ENCODE measurements at regions not wholly inside any gene's neighbourhood (a gene's known extent, or its start where the extent isn't known, plus 50 kb on each side); places are given as distances from the start of the nearest gene placed in this dataset.

DNA sequence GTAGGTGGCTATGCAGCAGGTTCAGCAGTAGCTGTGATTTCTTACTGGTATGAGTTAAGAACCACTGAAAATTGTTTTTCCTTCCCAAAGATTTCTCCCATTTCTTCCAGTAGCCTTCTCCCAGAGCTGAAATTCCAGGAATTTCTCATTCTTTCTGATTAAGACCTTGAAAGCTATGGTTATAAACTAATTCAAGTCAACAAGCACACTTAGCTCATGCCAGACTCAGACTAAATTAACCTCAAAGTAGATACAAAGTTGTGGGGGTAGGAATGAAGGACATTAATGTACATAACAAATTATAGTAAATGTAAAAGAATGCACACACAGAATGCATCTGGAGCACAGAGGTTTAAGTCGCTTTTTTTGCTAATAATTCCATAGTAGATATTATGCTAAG is 103.6 kb upstream of the SOX11 start (continued):
- TF ChIP-seq ZNF777 (tag by site-specific recombination; IDR thresholded peaks at IDR 0.05; ENCODE audit: borderline replicate concordance) (no peak), OSR2 (tag by site-specific recombination; IDR thresholded peaks at IDR 0.05) (no peak)

DNA sequence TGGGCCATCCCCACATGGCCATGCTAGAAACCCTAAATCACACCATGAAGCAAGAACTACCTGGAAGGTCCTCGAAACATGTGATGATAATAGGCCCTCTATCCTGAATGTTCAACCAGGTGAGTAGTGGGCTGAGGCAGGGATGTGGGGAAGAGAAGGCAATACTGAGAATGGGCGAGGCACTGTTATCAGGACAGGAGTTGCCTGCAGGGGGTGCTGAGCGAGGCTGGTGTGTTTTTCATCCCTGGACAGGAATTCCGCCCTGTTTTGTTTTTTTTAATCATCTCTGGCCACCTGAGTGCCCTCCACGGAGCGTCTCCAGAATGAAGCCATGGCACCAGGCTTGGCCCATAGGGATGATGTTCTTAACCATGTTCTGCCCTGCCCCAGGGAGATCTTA is 103.0 kb upstream of the SOX11 start:
- ChIA-PET POLR2A (no interaction called here), CTCF (no interaction called here)
- Histone ChIP-seq H3K36me3 (ENCODE audit: control insufficient read depth in 2 of 2, insufficient read depth in 1 of 2, low read length in 2 of 2) (no peaks in the 10 kb centered on the region), H3K9me3 (ENCODE audit: control insufficient read depth, insufficient read depth, low read depth, low read length) (no peaks in the 10 kb centered on the region), H3K4me1 (ENCODE audit: control insufficient read depth, insufficient read depth, low read length) (no peaks in the 10 kb centered on the region), H3K4me3 (ENCODE audit: low read depth, low read length) (no peak overlapping the region), H3K27ac (ENCODE audit: extremely low read depth, low read depth, low read length) (no peak overlapping the region)
- TF ChIP-seq ZNF768 (tag by site-specific recombination; IDR thresholded peaks at IDR 0.05) (no peak), ZNF155 (tag by site-specific recombination; IDR thresholded peaks at IDR 0.05) (no peak), ZNF174 (tag by site-specific recombination; IDR thresholded peaks at IDR 0.05) (no peak), ZNF560 (tag by site-specific recombination; IDR thresholded peaks at IDR 0.05; ENCODE audit: borderline replicate concordance) (no peak), ZNF830 (tag by site-specific recombination; IDR thresholded peaks at IDR 0.05; ENCODE audit: low read depth) (no peak), ZNF558 (tag by site-specific recombination; IDR thresholded peaks at IDR 0.05) (no peak), ZNF791 (tag by site-specific recombination; IDR thresholded peaks at IDR 0.05) (no peak), MEIS1 (CRISPR knock-in tag; IDR thresholded peaks at IDR 0.05; ENCODE audit: borderline replicate concordance) (no peak)
- TF ChIP-seq, protein P1, sequence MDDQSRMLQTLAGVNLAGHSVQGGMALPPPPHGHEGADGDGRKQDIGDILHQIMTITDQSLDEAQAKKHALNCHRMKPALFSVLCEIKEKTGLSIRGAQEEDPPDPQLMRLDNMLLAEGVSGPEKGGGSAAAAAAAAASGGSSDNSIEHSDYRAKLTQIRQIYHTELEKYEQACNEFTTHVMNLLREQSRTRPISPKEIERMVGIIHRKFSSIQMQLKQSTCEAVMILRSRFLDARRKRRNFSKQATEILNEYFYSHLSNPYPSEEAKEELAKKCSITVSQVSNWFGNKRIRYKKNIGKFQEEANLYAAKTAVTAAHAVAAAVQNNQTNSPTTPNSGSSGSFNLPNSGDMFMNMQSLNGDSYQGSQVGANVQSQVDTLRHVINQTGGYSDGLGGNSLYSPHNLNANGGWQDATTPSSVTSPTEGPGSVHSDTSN (CRISPR knock-in tag; IDR thresholded peaks at IDR 0.05): no peak
- TF ChIP-seq, protein P2, sequence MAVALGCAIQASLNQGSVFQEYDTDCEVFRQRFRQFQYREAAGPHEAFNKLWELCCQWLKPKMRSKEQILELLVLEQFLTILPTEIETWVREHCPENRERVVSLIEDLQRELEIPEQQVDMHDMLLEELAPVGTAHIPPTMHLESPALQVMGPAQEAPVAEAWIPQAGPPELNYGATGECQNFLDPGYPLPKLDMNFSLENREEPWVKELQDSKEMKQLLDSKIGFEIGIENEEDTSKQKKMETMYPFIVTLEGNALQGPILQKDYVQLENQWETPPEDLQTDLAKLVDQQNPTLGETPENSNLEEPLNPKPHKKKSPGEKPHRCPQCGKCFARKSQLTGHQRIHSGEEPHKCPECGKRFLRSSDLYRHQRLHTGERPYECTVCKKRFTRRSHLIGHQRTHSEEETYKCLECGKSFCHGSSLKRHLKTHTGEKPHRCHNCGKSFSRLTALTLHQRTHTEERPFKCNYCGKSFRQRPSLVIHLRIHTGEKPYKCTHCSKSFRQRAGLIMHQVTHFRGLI (tag by site-specific recombination; IDR thresholded peaks at IDR 0.05): no peak
- TF ChIP-seq, protein P3, sequence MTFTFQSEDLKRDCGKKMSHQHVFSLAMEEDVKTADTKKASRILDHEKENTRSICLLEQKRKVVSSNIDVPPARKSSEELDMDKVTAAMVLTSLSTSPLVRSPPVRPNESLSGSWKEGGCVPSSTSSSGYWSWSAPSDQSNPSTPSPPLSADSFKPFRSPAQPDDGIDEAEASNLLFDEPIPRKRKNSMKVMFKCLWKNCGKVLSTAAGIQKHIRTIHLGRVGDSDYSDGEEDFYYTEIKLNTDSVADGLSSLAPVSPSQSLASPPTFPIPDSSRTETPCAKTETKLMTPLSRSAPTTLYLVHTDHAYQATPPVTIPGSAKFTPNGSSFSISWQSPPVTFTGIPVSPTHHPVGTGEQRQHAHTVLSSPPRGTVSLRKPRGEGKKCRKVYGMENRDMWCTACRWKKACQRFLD (tag by site-specific recombination; IDR thresholded peaks at IDR 0.05): no peak

DNA sequence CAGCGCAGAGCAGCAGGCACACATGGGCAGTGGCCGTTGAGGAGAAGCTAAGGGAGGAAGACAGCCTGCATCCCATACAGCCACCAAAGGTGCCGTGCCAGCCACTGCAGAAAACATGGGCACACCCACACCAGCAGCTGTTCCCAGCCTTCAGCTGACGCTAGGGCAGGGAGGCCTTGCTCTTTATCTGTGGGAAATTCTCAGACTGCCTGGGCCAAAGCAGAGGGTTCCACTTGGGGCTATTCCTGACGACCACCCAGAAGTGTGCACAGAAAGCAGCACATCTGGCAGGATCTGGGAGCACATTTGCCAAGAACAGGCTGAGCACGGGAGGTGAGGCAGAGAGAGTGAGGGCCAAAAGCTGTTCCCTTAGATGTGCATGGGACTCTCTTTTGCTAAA is 101.3 kb upstream of the SOX11 start:
- TF ChIP-seq, protein P4, sequence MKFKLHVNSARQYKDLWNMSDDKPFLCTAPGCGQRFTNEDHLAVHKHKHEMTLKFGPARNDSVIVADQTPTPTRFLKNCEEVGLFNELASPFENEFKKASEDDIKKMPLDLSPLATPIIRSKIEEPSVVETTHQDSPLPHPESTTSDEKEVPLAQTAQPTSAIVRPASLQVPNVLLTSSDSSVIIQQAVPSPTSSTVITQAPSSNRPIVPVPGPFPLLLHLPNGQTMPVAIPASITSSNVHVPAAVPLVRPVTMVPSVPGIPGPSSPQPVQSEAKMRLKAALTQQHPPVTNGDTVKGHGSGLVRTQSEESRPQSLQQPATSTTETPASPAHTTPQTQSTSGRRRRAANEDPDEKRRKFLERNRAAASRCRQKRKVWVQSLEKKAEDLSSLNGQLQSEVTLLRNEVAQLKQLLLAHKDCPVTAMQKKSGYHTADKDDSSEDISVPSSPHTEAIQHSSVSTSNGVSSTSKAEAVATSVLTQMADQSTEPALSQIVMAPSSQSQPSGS (tag by site-specific recombination; IDR thresholded peaks at IDR 0.05; ENCODE audit: low read depth): no peak
- TF ChIP-seq KLF9 (tag by site-specific recombination; IDR thresholded peaks at IDR 0.05; ENCODE audit: low read depth) (no peak), ZNF521 (tag by site-specific recombination; IDR thresholded peaks at IDR 0.05) (no peak), ZXDB (tag by site-specific recombination; IDR thresholded peaks at IDR 0.05) (no peak), ZIC2 (tag by site-specific recombination; IDR thresholded peaks at IDR 0.05) (no peak), OVOL3 (tag by site-specific recombination; IDR thresholded peaks at IDR 0.05) (no peak)
- TF ChIP-seq, protein P5, sequence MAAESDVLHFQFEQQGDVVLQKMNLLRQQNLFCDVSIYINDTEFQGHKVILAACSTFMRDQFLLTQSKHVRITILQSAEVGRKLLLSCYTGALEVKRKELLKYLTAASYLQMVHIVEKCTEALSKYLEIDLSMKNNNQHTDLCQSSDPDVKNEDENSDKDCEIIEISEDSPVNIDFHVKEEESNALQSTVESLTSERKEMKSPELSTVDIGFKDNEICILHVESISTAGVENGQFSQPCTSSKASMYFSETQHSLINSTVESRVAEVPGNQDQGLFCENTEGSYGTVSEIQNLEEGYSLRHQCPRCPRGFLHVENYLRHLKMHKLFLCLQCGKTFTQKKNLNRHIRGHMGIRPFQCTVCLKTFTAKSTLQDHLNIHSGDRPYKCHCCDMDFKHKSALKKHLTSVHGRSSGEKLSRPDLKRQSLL (tag by site-specific recombination; IDR thresholded peaks at IDR 0.05): no peak
- TF ChIP-seq, protein P6, sequence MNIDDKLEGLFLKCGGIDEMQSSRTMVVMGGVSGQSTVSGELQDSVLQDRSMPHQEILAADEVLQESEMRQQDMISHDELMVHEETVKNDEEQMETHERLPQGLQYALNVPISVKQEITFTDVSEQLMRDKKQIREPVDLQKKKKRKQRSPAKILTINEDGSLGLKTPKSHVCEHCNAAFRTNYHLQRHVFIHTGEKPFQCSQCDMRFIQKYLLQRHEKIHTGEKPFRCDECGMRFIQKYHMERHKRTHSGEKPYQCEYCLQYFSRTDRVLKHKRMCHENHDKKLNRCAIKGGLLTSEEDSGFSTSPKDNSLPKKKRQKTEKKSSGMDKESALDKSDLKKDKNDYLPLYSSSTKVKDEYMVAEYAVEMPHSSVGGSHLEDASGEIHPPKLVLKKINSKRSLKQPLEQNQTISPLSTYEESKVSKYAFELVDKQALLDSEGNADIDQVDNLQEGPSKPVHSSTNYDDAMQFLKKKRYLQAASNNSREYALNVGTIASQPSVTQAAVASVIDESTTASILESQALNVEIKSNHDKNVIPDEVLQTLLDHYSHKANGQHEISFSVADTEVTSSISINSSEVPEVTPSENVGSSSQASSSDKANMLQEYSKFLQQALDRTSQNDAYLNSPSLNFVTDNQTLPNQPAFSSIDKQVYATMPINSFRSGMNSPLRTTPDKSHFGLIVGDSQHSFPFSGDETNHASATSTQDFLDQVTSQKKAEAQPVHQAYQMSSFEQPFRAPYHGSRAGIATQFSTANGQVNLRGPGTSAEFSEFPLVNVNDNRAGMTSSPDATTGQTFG (tag by site-specific recombination; IDR thresholded peaks at IDR 0.05; ENCODE audit: borderline replicate concordance): no peak
- TF ChIP-seq, protein P7, sequence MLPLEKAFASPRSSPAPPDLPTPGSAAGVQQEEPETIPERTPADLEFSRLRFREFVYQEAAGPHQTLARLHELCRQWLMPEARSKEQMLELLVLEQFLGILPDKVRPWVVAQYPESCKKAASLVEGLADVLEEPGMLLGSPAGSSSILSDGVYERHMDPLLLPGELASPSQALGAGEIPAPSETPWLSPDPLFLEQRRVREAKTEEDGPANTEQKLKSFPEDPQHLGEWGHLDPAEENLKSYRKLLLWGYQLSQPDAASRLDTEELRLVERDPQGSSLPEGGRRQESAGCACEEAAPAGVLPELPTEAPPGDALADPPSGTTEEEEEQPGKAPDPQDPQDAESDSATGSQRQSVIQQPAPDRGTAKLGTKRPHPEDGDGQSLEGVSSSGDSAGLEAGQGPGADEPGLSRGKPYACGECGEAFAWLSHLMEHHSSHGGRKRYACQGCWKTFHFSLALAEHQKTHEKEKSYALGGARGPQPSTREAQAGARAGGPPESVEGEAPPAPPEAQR (tag by site-specific recombination; IDR thresholded peaks at IDR 0.05): no peak
- Histone ChIP-seq H3K27ac (ENCODE audit: extremely low read depth, low read depth, low read length) (no peak overlapping the region), H3K36me3 (ENCODE audit: control insufficient read depth in 2 of 2, insufficient read depth in 1 of 2, low read length in 2 of 2) (no peaks in the 10 kb centered on the region), H3K9me3 (ENCODE audit: control insufficient read depth, insufficient read depth, low read depth, low read length) (no peaks in the 10 kb centered on the region), H3K4me3 (ENCODE audit: low read depth, low read length) (no peak overlapping the region), H3K4me1 (ENCODE audit: control insufficient read depth, insufficient read depth, low read length) (no peaks in the 10 kb centered on the region)
- ChIA-PET CTCF (interaction anchor here (0.5 to 0.6 kb wide), 2 partner anchors 16 to 300 kb away, joined by 3 read pairs; no protein-coding TSS in a partner anchor), POLR2A (no interaction called here)
